A549 (cell line): ENCODE measurements at regions not wholly inside any gene's neighbourhood (a gene's known extent, or its start where the extent isn't known, plus 50 kb on each side); places are given as distances from the start of the nearest gene placed in this dataset.

Source experiments
- ATAC-seq, 2 experiments: fragments of 200-7000 bp in 1 of 2; fragments of >200 bp in 1 of 2; cut with Nextera tagmentation in 1 of 2; cut with Tn5 transposase in 1 of 2; 3 replicates each; pipeline versions ENCODE4 v1.8.0 to v1.9.1; 2018 to 2020; ENCODE audit warnings: mild to moderate bottlenecking in 1 of 2, moderate library complexity in 1 of 2
- CTCF ChIA-PET: fragments of 300-600 bp; sonication (Branson Sonifier 250); formaldehyde crosslinking; extraction: SDS; loops from one replicate; lab custom pipeline; 2021; ENCODE audit warnings: antibody characterized with exemption, inconsistent platforms; lab: Yijun Ruan, JAX
- POLR2A ChIA-PET: fragments of 350-600 bp; formaldehyde crosslinking; extraction: SDS; loops from one replicate; lab custom pipeline; 2021; ENCODE audit warnings: antibody characterized with exemption, inconsistent platforms; lab: Yijun Ruan, JAX
- DNase-seq, 2 experiments: peaks; one replicate each; pipeline versions ENCODE4 v3.0.0 to v3.0.0-alpha.2; 2011 to 2016; ENCODE audit warnings: low read depth in 1 of 2, low spot score in 1 of 2
- FAIRE-seq: peaks from 2 replicates; lab custom pipeline; 2011; peaks lifted over from hg19 to GRCh38; lab: Jason Lieb, UNC
- H3K27ac ChIP-seq, 2 experiments: fragments of >200 bp; sonication (Bioruptor Twin); formaldehyde crosslinking; 3 replicates each; pipeline ENCODE4 v1.5.1; 2016 to 2017
- H3K4me1 ChIP-seq: fragments of >200 bp; sonication (Bioruptor Twin); formaldehyde crosslinking; 3 replicates; pipeline ENCODE4 v1.6.1; 2016
- H3K4me2 ChIP-seq: fragments of >200 bp; sonication (Bioruptor Twin); formaldehyde crosslinking; 3 replicates; pipeline ENCODE4 v1.6.1; 2016
- H3K4me3 ChIP-seq: fragments of >200 bp; sonication (Bioruptor Twin); formaldehyde crosslinking; 3 replicates; pipeline ENCODE4 v1.5.1; 2016
- H3K9me3 ChIP-seq: fragments of >200 bp; sonication (Bioruptor Twin); formaldehyde crosslinking; 3 replicates; pipeline ENCODE4 v1.6.1; 2016
- BHLHE40 ChIP-seq: IDR thresholded peaks from 2 replicates; pipeline ENCODE4 v1.6.1; 2012; ENCODE audit warnings: low read depth, low read length, inconsistent platforms
- CBX2 ChIP-seq: fragments of 200-600 bp; sonication (generic); IDR thresholded peaks from 2 replicates; pipeline ENCODE4 v1.6.1; 2016; ENCODE audit warnings: low read depth, mild to moderate bottlenecking, borderline replicate concordance
- CEBPB ChIP-seq, 2 experiments: fragments of >200 bp in 1 of 2; sonication (Bioruptor Twin) in 1 of 2; formaldehyde crosslinking in 1 of 2; IDR thresholded peaks; 2 replicates each; pipeline ENCODE4 v1.6.1; 2012 to 2016
- CHD2 ChIP-seq: fragments of 150-350 bp; IDR thresholded peaks from 2 replicates; pipeline ENCODE4 v1.6.1; 2014; ENCODE audit warnings: low read length; ENCODE audit not compliant: partially characterized antibody
- CHD4 ChIP-seq: fragments of 200-600 bp; sonication (generic); IDR thresholded peaks from 2 replicates; pipeline ENCODE4 v1.6.1; 2016; ENCODE audit warnings: antibody characterized with exemption, mild to moderate bottlenecking, borderline replicate concordance
- EHMT2 ChIP-seq: fragments of 200-600 bp; sonication (generic); IDR thresholded peaks from 2 replicates; pipeline ENCODE4 v1.6.1; 2016; ENCODE audit warnings: antibody characterized with exemption, low read depth, mild to moderate bottlenecking, moderate library complexity
- EP300 ChIP-seq, 2 experiments: fragments of >200 bp; sonication (Bioruptor Twin); formaldehyde crosslinking; IDR thresholded peaks; 2 replicates in 1 of 2; 3 replicates in 1 of 2; pipeline ENCODE4 v1.6.1; 2016 to 2017
- ESRRA ChIP-seq: fragments of 150-350 bp; IDR thresholded peaks from 2 replicates; pipeline ENCODE4 v1.6.1; 2014; ENCODE audit warnings: mild to moderate bottlenecking, low read length, borderline replicate concordance
- FOSB ChIP-seq: fragments of 250-450 bp; sonication (Bioruptor Pico); IDR thresholded peaks from 2 replicates; pipeline ENCODE4 v1.5.0; 2020; ENCODE audit warnings: mild to moderate bottlenecking, moderate library complexity
- FOSL2 ChIP-seq, 2 experiments: fragments of 450-650 bp in 1 of 2; fragments of >200 bp in 1 of 2; sonication (Bioruptor Twin) in 1 of 2; formaldehyde crosslinking; IDR thresholded peaks; 2 replicates each; pipeline versions ENCODE4 v1.5.0 to v1.6.1; 2016 to 2020; ENCODE audit warnings: mild to moderate bottlenecking in 1 of 2, moderate library complexity in 1 of 2
- FOXS1 ChIP-seq: fragments of 250-450 bp; sonication (Bioruptor Pico); IDR thresholded peaks from 2 replicates; pipeline ENCODE4 v1.5.0; 2020; ENCODE audit warnings: mild to moderate bottlenecking, moderate library complexity
- HEYL ChIP-seq: fragments of 250-450 bp; sonication (Bioruptor Pico); IDR thresholded peaks from 2 replicates; pipeline ENCODE4 v1.8.0; 2021; ENCODE audit warnings: mild to moderate bottlenecking, moderate library complexity
- HOXA7 ChIP-seq: fragments of 250-450 bp; sonication (Bioruptor Pico); IDR thresholded peaks from 2 replicates; pipeline ENCODE4 v1.5.0; 2020; ENCODE audit warnings: mild to moderate bottlenecking, moderate library complexity
- HOXB13 ChIP-seq: fragments of 250-450 bp; sonication (Bioruptor Pico); IDR thresholded peaks from 2 replicates; pipeline ENCODE4 v1.5.0; 2020; ENCODE audit warnings: low read depth, mild to moderate bottlenecking, moderate library complexity
- HOXB5 ChIP-seq: fragments of 250-450 bp; sonication (Bioruptor Pico); IDR thresholded peaks from 2 replicates; pipeline ENCODE4 v1.5.0; 2020; ENCODE audit warnings: mild to moderate bottlenecking, moderate library complexity
- JUNB ChIP-seq: fragments of >200 bp; sonication (Bioruptor Twin); formaldehyde crosslinking; IDR thresholded peaks from 2 replicates; pipeline ENCODE4 v1.6.1; 2016
- KDM1A ChIP-seq: fragments of 200-600 bp; sonication (generic); IDR thresholded peaks from 2 replicates; pipeline ENCODE4 v1.6.1; 2016; ENCODE audit warnings: low read depth, mild to moderate bottlenecking
- KDM5A ChIP-seq: fragments of 200-600 bp; sonication (generic); IDR thresholded peaks from 2 replicates; pipeline ENCODE4 v1.6.1; 2016; ENCODE audit warnings: antibody characterized with exemption, mild to moderate bottlenecking
- MAFK ChIP-seq: fragments of 450-650 bp; IDR thresholded peaks from 2 replicates; pipeline ENCODE4 v1.6.1; 2014; ENCODE audit not compliant: partially characterized antibody
- MYC ChIP-seq: IDR thresholded peaks from 2 replicates; pipeline ENCODE4 v1.6.1; 2012; ENCODE audit warnings: mild to moderate bottlenecking, inconsistent platforms, low read length, improper control_type of control experiment, borderline replicate concordance
- NFE2L2 ChIP-seq: fragments of 150-350 bp; conservative IDR thresholded peaks from 2 replicates; pipeline ENCODE4 v1.6.1; 2014; ENCODE audit warnings: low read length
- PHF8 ChIP-seq: fragments of 200-600 bp; sonication (generic); IDR thresholded peaks from 2 replicates; pipeline ENCODE4 v1.6.1; 2016; ENCODE audit warnings: low read depth, mild to moderate bottlenecking, antibody characterized with exemption, moderate library complexity, borderline replicate concordance
- POLR2A ChIP-seq: IDR thresholded peaks from 2 replicates; pipeline ENCODE4 v1.6.1; 2012; ENCODE audit warnings: mild to moderate bottlenecking, low read length
- RAD21 ChIP-seq, 2 experiments: fragments of >200 bp in 1 of 2; sonication (Bioruptor Twin) in 1 of 2; formaldehyde crosslinking in 1 of 2; IDR thresholded peaks in 1 of 2; conservative IDR thresholded peaks in 1 of 2; 2 replicates in 1 of 2; 3 replicates in 1 of 2; pipeline ENCODE4 v1.6.1; 2012 to 2018; ENCODE audit warnings: inconsistent platforms in 1 of 2
- RCOR1 ChIP-seq: fragments of 150-350 bp; IDR thresholded peaks from 2 replicates; pipeline ENCODE4 v1.6.1; 2014; ENCODE audit warnings: antibody characterized with exemption, low read length, low read depth
- RFX5 ChIP-seq: fragments of 450-650 bp; IDR thresholded peaks from 2 replicates; pipeline ENCODE4 v1.7.1; 2014; ENCODE audit warnings: antibody characterized with exemption, mild to moderate bottlenecking, moderate library complexity
- ZC3H11A ChIP-seq: fragments of 450-650 bp; IDR thresholded peaks from 2 replicates; pipeline ENCODE4 v1.6.1; 2014; ENCODE audit warnings: antibody characterized with exemption, mild to moderate bottlenecking
- ZNF302 ChIP-seq: fragments of 250-450 bp; sonication (Bioruptor Pico); IDR thresholded peaks from 2 replicates; pipeline ENCODE4 v1.9.0; 2021; ENCODE audit warnings: inconsistent platforms, mild to moderate bottlenecking, moderate library complexity
- WGBS: methylation state at CpG from one replicate; pipeline ENCODE4 v1.1.6; 2017; ENCODE audit errors: missing lambda C conversion rate; 5-methylcytosine and 5-hydroxymethylcytosine counted together
- TF ChIP-seq, protein P1 (sequence below): fragments of >200 bp; sonication (Bioruptor Twin); formaldehyde crosslinking; IDR thresholded peaks from 2 replicates; pipeline ENCODE4 v1.6.1; 2016
- TF ChIP-seq, protein P2 (sequence below): fragments of 250-450 bp; sonication (Bioruptor Pico); IDR thresholded peaks from 2 replicates; pipeline ENCODE4 v1.5.0; 2020; ENCODE audit warnings: low read depth, mild to moderate bottlenecking, moderate library complexity
- TF ChIP-seq, protein P3 (sequence below): fragments of 250-450 bp; sonication (Bioruptor Pico); IDR thresholded peaks from 2 replicates; pipeline ENCODE4 v1.5.0; 2021; ENCODE audit warnings: mild to moderate bottlenecking, moderate library complexity, borderline replicate concordance

GRCh38 chr3:176928582-176928931 lies 268.7 kb downstream of the TBL1XR1 start:
- FAIRE-seq (no peak), DNase-seq (no peak)
- Histone ChIP-seq H3K9me3 (no peaks in the 10 kb centered on the region), H3K27ac (no peak overlapping the region), H3K4me1 (no peaks in the 10 kb centered on the region), H3K4me2 (no peak overlapping the region), H3K4me3 (no peak overlapping the region)
- CTCF ChIA-PET, result interaction anchor here (2.6 kb wide), 1 partner anchor 10 kb away, joined by 14 read pairs; no protein-coding TSS in a partner anchor
- TF ChIP-seq KDM1A (no peak), PHF8 (no peak), HEYL (CRISPR knock-in tag) (no peak), RAD21 (conservative IDR thresholded peaks at IDR 0.05 in 1 of 2, IDR thresholded peaks at IDR 0.05 in 1 of 2) (no peak), JUNB (no peak), FOXS1 (CRISPR knock-in tag) (no peak), MAFK (no peak), CHD2 (no peak), EP300 (IDR thresholded peaks at IDR 0.05) (no peak), CBX2 (no peak), BHLHE40 (no peak), NFE2L2 (no peak), RFX5 (no peak), FOSB (CRISPR knock-in tag) (no peak), CEBPB (IDR thresholded peaks at IDR 0.05) (no peak), CHD4 (no peak)
- TF ChIP-seq, protein P1, sequence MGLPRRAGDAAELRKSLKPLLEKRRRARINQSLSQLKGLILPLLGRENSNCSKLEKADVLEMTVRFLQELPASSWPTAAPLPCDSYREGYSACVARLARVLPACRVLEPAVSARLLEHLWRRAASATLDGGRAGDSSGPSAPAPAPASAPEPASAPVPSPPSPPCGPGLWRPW, result no peak
- TF ChIP-seq, all 56 proteins: peak for 0
- POLR2A ChIA-PET, result interaction anchor here (0.5 kb wide), 1 partner anchor 301 kb away, joined by 3 read pairs; no protein-coding TSS in a partner anchor
- 46% methylated on average over 1 of the region's 1 CpG for WGBS
- ATAC-seq, result no peak

DNA sequence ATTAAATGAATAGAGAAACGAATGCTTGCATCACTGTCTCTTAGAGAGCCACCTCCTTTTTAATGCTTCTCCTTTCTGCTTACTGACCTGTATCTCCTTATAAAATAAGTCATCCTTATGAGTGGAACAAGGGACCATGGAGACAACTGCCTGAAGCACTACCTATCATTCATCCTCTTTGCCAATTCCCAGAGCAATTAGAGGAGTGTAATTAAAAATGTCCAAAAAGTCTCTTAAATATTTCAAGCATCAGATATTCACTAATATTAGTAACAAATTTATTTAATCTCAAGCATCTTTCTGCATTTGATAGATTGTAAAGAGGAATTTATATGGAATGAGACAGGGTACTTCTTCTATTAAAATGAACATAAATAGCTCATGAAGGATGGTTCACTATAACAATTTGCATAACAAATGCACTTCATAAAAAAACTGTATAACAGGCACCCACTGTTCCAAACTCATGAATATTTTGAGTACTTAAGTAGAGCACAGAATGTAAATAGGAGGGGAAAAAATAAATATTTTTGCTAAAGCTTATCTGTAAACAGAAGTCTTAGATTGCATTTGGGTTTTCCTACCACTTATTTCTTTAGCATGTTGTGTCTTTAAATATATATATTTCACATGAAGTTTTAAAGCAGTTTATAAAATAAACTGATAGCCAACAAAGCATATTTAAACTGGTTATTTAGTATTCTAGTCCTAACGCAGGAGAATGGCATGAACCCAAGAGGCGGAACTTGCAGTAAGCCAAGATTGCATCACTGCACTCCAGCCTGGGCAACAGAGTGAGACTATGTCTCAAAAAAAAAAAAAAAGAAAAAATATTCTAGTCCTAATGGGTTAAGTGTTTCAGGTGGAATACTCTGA lies 269.3 kb downstream of the TBL1XR1 start:
- ATAC-seq, result no peak
- 40% methylated on average over 3 of the region's 3 CpGs for WGBS
- Histone ChIP-seq H3K27ac (no peak overlapping the region), H3K9me3 (no peaks in the 10 kb centered on the region), H3K4me3 (no peak overlapping the region), H3K4me2 (no peak overlapping the region), H3K4me1 (no peaks in the 10 kb centered on the region)
- FAIRE-seq, result no peak
- TF ChIP-seq CBX2, result no peak
- TF ChIP-seq HOXB5 (CRISPR knock-in tag), result no peak
- TF ChIP-seq RFX5, result no peak
- TF ChIP-seq, protein P2, sequence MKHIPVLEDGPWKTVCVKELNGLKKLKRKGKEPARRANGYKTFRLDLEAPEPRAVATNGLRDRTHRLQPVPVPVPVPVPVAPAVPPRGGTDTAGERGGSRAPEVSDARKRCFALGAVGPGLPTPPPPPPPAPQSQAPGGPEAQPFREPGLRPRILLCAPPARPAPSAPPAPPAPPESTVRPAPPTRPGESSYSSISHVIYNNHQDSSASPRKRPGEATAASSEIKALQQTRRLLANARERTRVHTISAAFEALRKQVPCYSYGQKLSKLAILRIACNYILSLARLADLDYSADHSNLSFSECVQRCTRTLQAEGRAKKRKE (CRISPR knock-in tag), result no peak
- TF ChIP-seq ZNF302 (CRISPR knock-in tag), result no peak
- no peak for TF ChIP-seq KDM5A
- no peak for DNase-seq
- CTCF ChIA-PET, result interaction anchor here (0.7 to 2.6 kb wide), 3 partner anchors 11 to 55 kb away, joined by 3 to 14 read pairs (median 3); no protein-coding TSS in a partner anchor
- POLR2A ChIA-PET, result no interaction called here

DNA sequence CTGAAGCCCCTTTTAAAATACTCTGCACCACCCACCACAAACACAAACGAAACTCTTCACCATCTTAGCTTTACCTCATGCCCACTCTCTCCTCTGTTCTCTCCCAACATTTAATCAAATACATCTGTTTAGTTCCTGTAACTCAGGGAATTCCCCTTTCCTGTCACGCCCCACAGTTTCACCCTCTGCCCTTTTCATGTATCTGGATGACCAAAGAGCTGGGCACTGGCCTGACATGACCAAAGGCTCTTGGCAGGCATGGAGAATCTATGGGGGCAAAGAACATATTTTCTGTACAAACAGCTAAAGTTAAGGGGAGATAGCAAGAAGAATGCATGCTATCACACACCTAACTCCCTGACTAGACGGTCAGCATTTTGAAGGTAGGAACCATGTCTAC lies 270.0 kb downstream of the TBL1XR1 start:
- 2% methylated on average over 3 of the region's 3 CpGs for whole genome bisulfite sequencing
- no peak for FAIRE-seq
- CTCF ChIA-PET, result interaction anchor here (0.7 to 0.8 kb wide), 2 partner anchors 32 to 55 kb away, joined by 3 read pairs; no protein-coding TSS in a partner anchor
- TF ChIP-seq RFX5, result no peak
- no peak for TF ChIP-seq HOXA7 (CRISPR knock-in tag)
- no peak for TF ChIP-seq MYC
- TF ChIP-seq KDM1A, result no peak
- no peak for TF ChIP-seq EHMT2
- no peak for TF ChIP-seq CHD2
- no peak for TF ChIP-seq RAD21 (conservative IDR thresholded peaks at IDR 0.05 in 1 of 2, IDR thresholded peaks at IDR 0.05 in 1 of 2)
- no peak for TF ChIP-seq FOSL2 (IDR thresholded peaks at IDR 0.05)
- no peak for TF ChIP-seq FOSL2 (CRISPR knock-in tag; IDR thresholded peaks at IDR 0.05)
- TF ChIP-seq CHD4, result no peak
- no peak for TF ChIP-seq POLR2A
- TF ChIP-seq RCOR1, result no peak
- TF ChIP-seq, protein P3, sequence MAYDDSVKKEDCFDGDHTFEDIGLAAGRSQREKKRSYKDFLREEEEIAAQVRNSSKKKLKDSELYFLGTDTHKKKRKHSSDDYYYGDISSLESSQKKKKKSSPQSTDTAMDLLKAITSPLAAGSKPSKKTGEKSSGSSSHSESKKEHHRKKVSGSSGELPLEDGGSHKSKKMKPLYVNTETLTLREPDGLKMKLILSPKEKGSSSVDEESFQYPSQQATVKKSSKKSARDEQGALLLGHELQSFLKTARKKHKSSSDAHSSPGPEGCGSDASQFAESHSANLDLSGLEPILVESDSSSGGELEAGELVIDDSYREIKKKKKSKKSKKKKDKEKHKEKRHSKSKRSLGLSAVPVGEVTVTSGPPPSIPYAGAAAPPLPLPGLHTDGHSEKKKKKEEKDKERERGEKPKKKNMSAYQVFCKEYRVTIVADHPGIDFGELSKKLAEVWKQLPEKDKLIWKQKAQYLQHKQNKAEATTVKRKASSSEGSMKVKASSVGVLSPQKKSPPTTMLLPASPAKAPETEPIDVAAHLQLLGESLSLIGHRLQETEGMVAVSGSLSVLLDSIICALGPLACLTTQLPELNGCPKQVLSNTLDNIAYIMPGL (CRISPR knock-in tag), result no peak
- TF ChIP-seq ESRRA, result no peak
- no peak for TF ChIP-seq KDM5A
- no peak for TF ChIP-seq ZC3H11A
- TF ChIP-seq HOXB13 (CRISPR knock-in tag), result no peak

More for the DNA sequence above, 270.0 kb downstream of the TBL1XR1 start:
- Histone ChIP-seq H3K9me3 (no peaks in the 10 kb centered on the region; the same call in 2 of the 3 replicates), H3K4me1 (no peaks in the 10 kb centered on the region), H3K4me3 (no peak overlapping the region), H3K27ac (no peak overlapping the region), H3K4me2 (no peak overlapping the region)
- ATAC-seq (no peak), DNase-seq (no peak)
- POLR2A ChIA-PET, result no interaction called here
